Stimulated activated CD8-positive, alpha-beta memory T cell treated with anti-CD3 and anti-CD28 coated beads, Interleukin-7, amount 100 ng/mL, for 24 hours (primary cell): ENCODE measurements at regions not wholly inside any gene's neighbourhood (a gene's known extent, or its start where the extent isn't known, plus 50 kb on each side); places are given as distances from the start of the nearest gene placed in this dataset.
"Not testable (repeated sequence)": the region's sequence is repeated elsewhere in the genome, so short reads cannot be mapped to it uniquely, and the experiment has no call there.

Source experiments
- DNase-seq: peaks from one replicate; pipeline ENCODE4 v3.0.0-alpha.2; 2020; ENCODE audit warnings: low read depth

GRCh38 chr6:1230689-1231605 is 81.0 kb upstream of the FOXQ1 start:
- DNase-seq = no peak

- DNase-seq = no peak
These were observed 81.6 kb upstream of the FOXQ1 start for GRCh38 chr6:1230281-1230680.

- no peak for DNase-seq
These were observed 82.1 kb upstream of the FOXQ1 start for GRCh38 chr6:1229808-1230207.

GRCh38 chr6:1229301-1229700 is 82.6 kb upstream of the FOXQ1 start:
- DNase-seq = no peak

GRCh38 chr6:1228754-1229191 is 83.1 kb upstream of the FOXQ1 start:
- no peak for DNase-seq

GRCh38 chr6:1227935-1228753 is 83.8 kb upstream of the FOXQ1 start:
- no peak for DNase-seq

- no peak for DNase-seq
These were observed 84.3 kb upstream of the FOXQ1 start for GRCh38 chr6:1227600-1227934.

GRCh38 chr6:1226277-1227099 is 85.4 kb upstream of the FOXQ1 start:
- no peak for DNase-seq

GRCh38 chr6:1224514-1224913 is 87.4 kb upstream of the FOXQ1 start:
- no peak for DNase-seq

- DNase-seq = no peak
These were observed 88.9 kb upstream of the FOXQ1 start for GRCh38 chr6:1222728-1223595.

GRCh38 chr6:1217396-1217795 is 94.5 kb upstream of the FOXQ1 start:
- DNase-seq = no peak

- no peak for DNase-seq
These were observed 95.4 kb upstream of the FOXQ1 start for GRCh38 chr6:1216488-1216974.

- no peak for DNase-seq
These were observed 95.9 kb upstream of the FOXQ1 start for GRCh38 chr6:1215884-1216487.

- DNase-seq = no peak
These were observed 96.9 kb upstream of the FOXQ1 start for GRCh38 chr6:1215023-1215422.

GRCh38 chr6:1212919-1213318 is 99.0 kb upstream of the FOXQ1 start:
- DNase-seq = no peak

GRCh38 chr6:1212138-1212537 is 99.8 kb upstream of the FOXQ1 start:
- DNase-seq = not testable (repeated sequence)

- not testable (repeated sequence) for DNase-seq
These were observed 101.3 kb upstream of the FOXQ1 start for GRCh38 chr6:1210631-1211030.

GRCh38 chr6:1208876-1209275 is 103.0 kb upstream of the FOXQ1 start:
- DNase-seq = no peak

- DNase-seq = no peak
These were observed 108.4 kb upstream of the FOXQ1 start for GRCh38 chr6:1203546-1203945.

- DNase-seq = no peak
These were observed 109.7 kb upstream of the FOXQ1 start for GRCh38 chr6:1202201-1202600.
